H9 (cell line): ENCODE measurements at regions not wholly inside any gene's neighbourhood (a gene's known extent, or its start where the extent isn't known, plus 50 kb on each side); places are given as distances from the start of the nearest gene placed in this dataset.
A peak's percentile ranks its signal among the peaks of the same experiment; 100 is the strongest.

Source experiments
- DNase-seq: peaks from one replicate; pipeline ENCODE4 v3.0.0-alpha.2; 2017
- H2AFZ ChIP-seq: one replicate; pipeline ENCODE4 v1.6.1; 2013; ENCODE audit warnings: mild to moderate bottlenecking, low read length, control low read depth, moderate library complexity
- H2AK5ac ChIP-seq: 2 replicates; pipeline ENCODE4 v1.6.1; 2013; ENCODE audit warnings: low read length, control low read depth, mixed read lengths; ENCODE audit not compliant: insufficient read length
- H2BK120ac ChIP-seq: one replicate; pipeline ENCODE4 v1.6.1; 2013; ENCODE audit warnings: low read depth, mild to moderate bottlenecking, low read length, control low read depth, inconsistent platforms; ENCODE audit not compliant: poor library complexity, severe bottlenecking
- H2BK12ac ChIP-seq: 2 replicates; pipeline ENCODE4 v1.6.1; 2013; ENCODE audit warnings: low read length, control low read depth, mixed read lengths, low read depth; ENCODE audit not compliant: insufficient read length
- H2BK15ac ChIP-seq: 2 replicates; pipeline ENCODE4 v1.6.1; 2013; ENCODE audit warnings: low read depth, low read length, control low read depth
- H2BK20ac ChIP-seq: one replicate; pipeline ENCODE4 v1.6.1; 2013; ENCODE audit warnings: low read depth, mild to moderate bottlenecking, low read length, control low read depth, inconsistent platforms; ENCODE audit not compliant: poor library complexity, severe bottlenecking
- H2BK5ac ChIP-seq: 2 replicates; pipeline ENCODE4 v1.6.1; 2013; ENCODE audit warnings: low read length, control low read depth, mixed read lengths; ENCODE audit not compliant: insufficient read length
- H3K14ac ChIP-seq: 2 replicates; pipeline ENCODE4 v1.6.1; 2013; ENCODE audit warnings: low read length, control low read depth; ENCODE audit not compliant: insufficient read depth
- H3K18ac ChIP-seq: 2 replicates; pipeline ENCODE4 v1.6.1; 2013; ENCODE audit warnings: low read depth, mild to moderate bottlenecking, mixed read lengths, low read length, control low read depth; ENCODE audit not compliant: insufficient read length
- H3K23ac ChIP-seq: 2 replicates; pipeline ENCODE4 v1.6.1; 2013; ENCODE audit warnings: low read length, control low read depth, mixed read lengths, low read depth; ENCODE audit not compliant: insufficient read length
- H3K23me2 ChIP-seq: 2 replicates; pipeline ENCODE4 v1.6.1; 2013; ENCODE audit warnings: low read depth, mild to moderate bottlenecking, mixed read lengths, low read length, control low read depth; ENCODE audit not compliant: insufficient read length, poor library complexity, severe bottlenecking
- H3K27ac ChIP-seq: 2 replicates; pipeline ENCODE4 v1.5.1; 2013; ENCODE audit warnings: low read length, control low read depth, mixed read lengths, low read depth; ENCODE audit not compliant: insufficient read length
- H3K27me3 ChIP-seq: 2 replicates; pipeline ENCODE4 v1.6.1; 2013; ENCODE audit warnings: low read length, control low read depth, inconsistent platforms; ENCODE audit not compliant: insufficient read depth
- H3K4ac ChIP-seq: 2 replicates; pipeline ENCODE4 v1.6.1; 2013; ENCODE audit warnings: low read depth, mild to moderate bottlenecking, control low read depth, inconsistent platforms, low read length, moderate library complexity
- H3K4me1 ChIP-seq: 2 replicates; pipeline ENCODE4 v1.6.1; 2013; ENCODE audit warnings: low read length, control low read depth, inconsistent platforms; ENCODE audit not compliant: insufficient read depth
- H3K4me2 ChIP-seq: 2 replicates; pipeline ENCODE4 v1.6.1; 2013; ENCODE audit warnings: low read length, control low read depth, mixed read lengths; ENCODE audit not compliant: insufficient read length, insufficient read depth
- H3K56ac ChIP-seq: 2 replicates; pipeline ENCODE4 v1.6.1; 2013; ENCODE audit warnings: low read depth, mild to moderate bottlenecking, mixed read lengths, low read length, control low read depth; ENCODE audit not compliant: insufficient read length
- H3K79me1 ChIP-seq: 2 replicates; pipeline ENCODE4 v1.6.1; 2013; ENCODE audit warnings: low read depth, mild to moderate bottlenecking, moderate library complexity, low read length, control low read depth, inconsistent platforms; ENCODE audit not compliant: insufficient read depth, poor library complexity, severe bottlenecking
- H3K79me2 ChIP-seq: 2 replicates; pipeline ENCODE4 v1.6.1; 2013; ENCODE audit warnings: low read length, control low read depth, inconsistent platforms; ENCODE audit not compliant: insufficient read depth
- H3K9ac ChIP-seq: 2 replicates; pipeline ENCODE4 v1.6.1; 2013; ENCODE audit warnings: low read length, control low read depth, mixed read lengths; ENCODE audit not compliant: insufficient read length; ENCODE audit errors: extremely low read depth
- H3K9me3 ChIP-seq: one replicate; pipeline ENCODE4 v1.6.1; 2013; ENCODE audit warnings: low read depth, low read length, inconsistent platforms; ENCODE audit not compliant: control insufficient read depth
- H3T11ph ChIP-seq: one replicate; pipeline ENCODE4 v1.6.1; 2013; ENCODE audit warnings: mild to moderate bottlenecking, low read length, control low read depth, inconsistent platforms
- H4K20me1 ChIP-seq: one replicate; pipeline ENCODE4 v1.6.1; 2013; ENCODE audit not compliant: control insufficient read depth, insufficient read length, insufficient read depth
- H4K5ac ChIP-seq: 2 replicates; pipeline ENCODE4 v1.6.1; 2013; ENCODE audit warnings: low read depth, mild to moderate bottlenecking, mixed read lengths, low read length, control low read depth; ENCODE audit not compliant: insufficient read length
- H4K8ac ChIP-seq: replicated peaks from 2 replicates; pipeline ENCODE4 v1.6.1; 2013; ENCODE audit warnings: low read length, control low read depth, mixed read lengths, low read depth; ENCODE audit not compliant: insufficient read length
- H4K91ac ChIP-seq: 2 replicates; pipeline ENCODE4 v1.6.1; 2013; ENCODE audit warnings: low read depth, mild to moderate bottlenecking, moderate library complexity, mixed read lengths, low read length, control low read depth; ENCODE audit not compliant: insufficient read length
- H3K27ac Mint-ChIP-seq, 3 experiments: 2 replicates in 2 of 3; 3 replicates in 1 of 3; pipeline ENCODE4 v1.8.0; 2020 to 2021; ENCODE audit warnings: mixed read lengths in 3 of 3, mild to moderate bottlenecking in 1 of 3, moderate library complexity in 1 of 3
- H3K27me3 Mint-ChIP-seq: 2 replicates; pipeline ENCODE4 v1.8.0; 2021; ENCODE audit warnings: low read depth, mild to moderate bottlenecking, moderate library complexity, mixed read lengths
- H3K36me3 Mint-ChIP-seq, 3 experiments: 2 replicates in 2 of 3; 3 replicates in 1 of 3; pipeline ENCODE4 v1.8.0; 2020 to 2021; ENCODE audit warnings: low read depth in 3 of 3, mixed read lengths in 3 of 3; ENCODE audit not compliant: insufficient read depth in 1 of 3
- H3K4me1 Mint-ChIP-seq, 2 experiments: 2 replicates each; pipeline ENCODE4 v1.8.0; 2020; ENCODE audit warnings: mixed read lengths in 2 of 2
- H3K4me3 Mint-ChIP-seq, 2 experiments: 2 replicates in 1 of 2; 3 replicates in 1 of 2; pipeline ENCODE4 v1.8.0; 2020 to 2021; ENCODE audit warnings: mild to moderate bottlenecking in 2 of 2, mixed read lengths in 2 of 2, moderate library complexity in 1 of 2
- H3K9me3 Mint-ChIP-seq, 2 experiments: 2 replicates in 1 of 2; 3 replicates in 1 of 2; pipeline ENCODE4 v1.8.0; 2020; ENCODE audit warnings: mild to moderate bottlenecking in 2 of 2, mixed read lengths in 2 of 2, moderate library complexity in 1 of 2
- CTCF ChIP-seq: fragments of 200-600 bp; sonication (generic); conservative IDR thresholded peaks from 3 replicates; pipeline ENCODE4 v1.8.0; 2021; ENCODE audit warnings: antibody characterized with exemption, mild to moderate bottlenecking
- WGBS: extraction: QIAGEN DNeasy Blood & Tissue Kit; methylation state at CpG from one replicate; pipeline ENCODE4 v1.1.7; 2013; ENCODE audit warnings: missing lambda C conversion rate, low lambda C conversion rate, mixed read lengths; ENCODE audit not compliant: insufficient read length; ENCODE audit errors: extremely low coverage; 5-methylcytosine and 5-hydroxymethylcytosine counted together

- Histone ChIP-seq H3K4me1 (no peaks in the 10 kb centered on the region), H3K79me2 (no peaks in the 10 kb centered on the region), H3K18ac (no peak overlapping the region), H3T11ph (no peak overlapping the region), H4K8ac (no peak overlapping the region), H3K79me1 (no peaks in the 10 kb centered on the region), H3K23ac (no peak overlapping the region), H2BK20ac (no peak overlapping the region), H3K9ac (no peak overlapping the region), H4K91ac (no peak overlapping the region), H3K4ac (no peak overlapping the region), H2AFZ (no peak overlapping the region), H2BK15ac (no peak overlapping the region), H2BK120ac (no peak overlapping the region), H3K14ac (no peak overlapping the region), H2AK5ac (no peak overlapping the region), H3K23me2 (no peaks in the 10 kb centered on the region), H2BK5ac (no peak overlapping the region), H3K4me2 (no peak overlapping the region), H4K20me1 (no peaks in the 10 kb centered on the region), H3K56ac (no peak overlapping the region), H4K5ac (no peak overlapping the region), H2BK12ac (no peak overlapping the region), H3K27ac (no peak overlapping the region), H3K9me3 (no peaks in the 10 kb centered on the region), H3K27me3 (no peaks in the 10 kb centered on the region)
- DNase-seq = peak; percentile 78
- Mint-ChIP-seq H3K36me3 (no peaks in the 10 kb centered on the region), H3K4me1 (peaks cover 3 to 14% of the 10 kb centered on the region in 2 experiments; a peak in 3 of 4 replicates), H3K27ac (no peak overlapping the region), H3K9me3 (no peaks in the 10 kb centered on the region), H3K4me3 (no peak overlapping the region), H3K27me3 (no peaks in the 10 kb centered on the region)
- peak; percentile 95 for TF ChIP-seq CTCF
- no CpG with 5 or more reads among the region's 15 CpGs for WGBS
These were observed 333.9 kb downstream of the HACE1 start for GRCh38 chr6:104525677-104526322.
